ENCODE measurements at regions not wholly inside any gene's neighbourhood (a gene's known extent, or its start where the extent isn't known, plus 50 kb on each side); places are given as distances from the start of the nearest gene placed in this dataset.

GRCh38 chr5:82365744-82366228, 87.6 kb upstream of the RPS23 start:
- TF ChIP-seq EZH2 (conservative IDR thresholded peaks at IDR 0.05; ENCODE audit: low read depth, low read length) = no peak
- TF ChIP-seq CTCF (CRISPR knock-in tag; IDR thresholded peaks at IDR 0.05) = no peak; the same call in 1 of the 2 replicates
- no peak for TF ChIP-seq ZNF274 (CRISPR knock-in tag; IDR thresholded peaks at IDR 0.05)
- TF ChIP-seq ZNF83 (CRISPR knock-in tag; IDR thresholded peaks at IDR 0.05; ENCODE audit: borderline replicate concordance) = no peak
- TF ChIP-seq TCF7 (IDR thresholded peaks at IDR 0.05; ENCODE audit: low read depth) = no peak
- no peak for TF ChIP-seq ZNF619 (CRISPR knock-in tag; IDR thresholded peaks at IDR 0.05)
- TF ChIP-seq ZNF292 (CRISPR knock-in tag; IDR thresholded peaks at IDR 0.05; ENCODE audit: borderline replicate concordance, low read depth) = no peak; the same call in 1 of the 2 replicates
- no peak for TF ChIP-seq ZNF776 (CRISPR knock-in tag; IDR thresholded peaks at IDR 0.05)

Data from HepG2 (cell line).